Endodermal cell (in vitro differentiated cells): ENCODE measurements at regions not wholly inside any gene's neighbourhood (a gene's known extent, or its start where the extent isn't known, plus 50 kb on each side); places are given as distances from the start of the nearest gene placed in this dataset.
"Not testable (repeated sequence)": the region's sequence is repeated elsewhere in the genome, so short reads cannot be mapped to it uniquely, and the experiment has no call there.

Source experiments
- DNase-seq: peaks from one replicate; pipeline ENCODE4 v3.0.0-alpha.2; 2017
- H3K27ac ChIP-seq: 2 replicates; pipeline ENCODE4 v1.5.1; 2013; ENCODE audit warnings: mild to moderate bottlenecking, low read depth, low read length, moderate library complexity
- H3K27me3 ChIP-seq: 2 replicates; pipeline ENCODE4 v1.6.1; 2013; ENCODE audit warnings: mild to moderate bottlenecking, low read length, moderate library complexity; ENCODE audit not compliant: insufficient read depth, control insufficient read depth, poor library complexity, severe bottlenecking
- H3K36me3 ChIP-seq: 2 replicates; pipeline ENCODE4 v1.7.0; 2013; ENCODE audit warnings: mild to moderate bottlenecking, low read length, moderate library complexity; ENCODE audit not compliant: control insufficient read depth, insufficient read depth
- H3K4me1 ChIP-seq: one replicate; pipeline ENCODE4 v1.7.0; 2013; ENCODE audit warnings: low read length; ENCODE audit not compliant: control insufficient read depth, insufficient read depth
- H3K4me3 ChIP-seq: 2 replicates; pipeline ENCODE4 v1.5.1; 2013; ENCODE audit warnings: mild to moderate bottlenecking, low read length, moderate library complexity
- H3K9ac ChIP-seq: 2 replicates; pipeline ENCODE4 v1.6.1; 2013; ENCODE audit warnings: mild to moderate bottlenecking, low read length, moderate library complexity; ENCODE audit not compliant: poor library complexity, severe bottlenecking; ENCODE audit errors: extremely low read depth
- H3K9me3 ChIP-seq: 2 replicates; pipeline ENCODE4 v1.6.1; 2013; ENCODE audit warnings: mild to moderate bottlenecking, low read length, moderate library complexity; ENCODE audit not compliant: control insufficient read depth
- H3K27ac Mint-ChIP-seq: 2 replicates; pipeline ENCODE4 v1.8.0; 2020; ENCODE audit warnings: mixed read lengths
- H3K27me3 Mint-ChIP-seq: 2 replicates; pipeline ENCODE4 v1.8.0; 2021; ENCODE audit warnings: mild to moderate bottlenecking, mixed read lengths; ENCODE audit not compliant: insufficient read depth
- H3K36me3 Mint-ChIP-seq: 2 replicates; pipeline ENCODE4 v1.8.0; 2020; ENCODE audit warnings: low read depth, mixed read lengths
- H3K4me1 Mint-ChIP-seq: 2 replicates; pipeline ENCODE4 v1.8.0; 2020; ENCODE audit warnings: mixed read lengths
- H3K4me3 Mint-ChIP-seq: 2 replicates; pipeline ENCODE4 v1.8.0; 2020; ENCODE audit warnings: mild to moderate bottlenecking, moderate library complexity, mixed read lengths
- H3K9me3 Mint-ChIP-seq: 2 replicates; pipeline ENCODE4 v1.8.0; 2020; ENCODE audit warnings: mild to moderate bottlenecking, mixed read lengths
- CTCF ChIP-seq: fragments of 200-600 bp; sonication (generic); conservative IDR thresholded peaks from 2 replicates; pipeline ENCODE4 v1.5.0; 2021; ENCODE audit warnings: antibody characterized with exemption, mild to moderate bottlenecking
- WGBS, 2 experiments: methylation state at CpG; one replicate each; pipeline versions ENCODE4 v1.1.5 to v1.1.7; 2013; ENCODE audit warnings: missing lambda C conversion rate in 2 of 2, mixed read lengths in 1 of 2; ENCODE audit not compliant: insufficient coverage in 1 of 2, insufficient read length in 1 of 2; 5-methylcytosine and 5-hydroxymethylcytosine counted together

GRCh38 chr10:83518779-83519178, 620.5 kb upstream of the GHITM start:
- Histone ChIP-seq H3K9me3 (no peaks in the 10 kb centered on the region), H3K4me3 (no peak overlapping the region), H3K27me3 (no peaks in the 10 kb centered on the region), H3K27ac (no peak overlapping the region), H3K4me1 (no peaks in the 10 kb centered on the region), H3K36me3 (no peaks in the 10 kb centered on the region), H3K9ac (no peak overlapping the region)
- WGBS, 2 experiments = 90 to 100% methylated on average over 3 to 4 of the region's 4 CpGs
- peaks cover 15% of the 10 kb centered on the region for H3K4me1 Mint-ChIP-seq
- H3K27me3 Mint-ChIP-seq = no peaks in the 10 kb centered on the region
- no peaks in the 10 kb centered on the region for H3K36me3 Mint-ChIP-seq
- DNase-seq = no peak
- H3K4me3 Mint-ChIP-seq = no peak overlapping the region
- peaks cover 11% of the 10 kb centered on the region for H3K9me3 Mint-ChIP-seq
- H3K27ac Mint-ChIP-seq = no peak overlapping the region
- no peak for TF ChIP-seq CTCF

- not testable (repeated sequence) for H3K4me1 ChIP-seq, H3K4me3 Mint-ChIP-seq
Measured at GRCh38 chr10:83520386-83520785, 618.9 kb upstream of the GHITM start.

GRCh38 chr10:83522456-83522855, 616.9 kb upstream of the GHITM start:
- peaks cover 11% of the 10 kb centered on the region for H3K9me3 Mint-ChIP-seq
- H3K36me3 Mint-ChIP-seq = no peaks in the 10 kb centered on the region
- H3K27ac Mint-ChIP-seq = no peak overlapping the region
- Histone ChIP-seq H3K9me3 (peaks cover 2% of the 10 kb centered on the region), H3K27me3 (no peaks in the 10 kb centered on the region), H3K4me3 (no peak overlapping the region), H3K4me1 (no peaks in the 10 kb centered on the region), H3K36me3 (no peaks in the 10 kb centered on the region), H3K9ac (no peak overlapping the region), H3K27ac (peak overlapping the region; percentile 76)
- no peak for DNase-seq
- H3K4me1 Mint-ChIP-seq = peaks cover 22% of the 10 kb centered on the region
- no peaks in the 10 kb centered on the region for H3K27me3 Mint-ChIP-seq
- no peak overlapping the region for H3K4me3 Mint-ChIP-seq
- TF ChIP-seq CTCF = no peak

More at GRCh38 chr10:83520386-83520785, 618.9 kb upstream of the GHITM start:
- H3K27ac Mint-ChIP-seq, DNase-seq, H3K27ac ChIP-seq, H3K27me3 Mint-ChIP-seq, H3K27me3 ChIP-seq, H3K9ac ChIP-seq, H3K36me3 ChIP-seq, H3K4me3 ChIP-seq, H3K9me3 ChIP-seq, H3K36me3 Mint-ChIP-seq: not testable (repeated sequence)
- peaks cover 11% of the 10 kb centered on the region for H3K9me3 Mint-ChIP-seq
- WGBS, 2 experiments = 94 to 100% methylated on average over 3 to 11 of the region's 11 CpGs
- H3K4me1 Mint-ChIP-seq = peaks cover 22% of the 10 kb centered on the region

GRCh38 chr10:83522881-83523386, 616.4 kb upstream of the GHITM start:
- Histone ChIP-seq H3K36me3 (no peaks in the 10 kb centered on the region), H3K27ac (peak overlapping the region; percentile 76), H3K9me3 (peaks cover 6% of the 10 kb centered on the region), H3K9ac (no peak overlapping the region), H3K27me3 (no peaks in the 10 kb centered on the region), H3K4me3 (no peak overlapping the region), H3K4me1 (no peaks in the 10 kb centered on the region)
- peaks cover 22% of the 10 kb centered on the region for H3K4me1 Mint-ChIP-seq
- no peak for TF ChIP-seq CTCF
- WGBS, 2 experiments = 62 to 86% methylated on average over 2 to 3 of the region's 3 CpGs
- no peak overlapping the region for H3K27ac Mint-ChIP-seq
- DNase-seq = no peak
- H3K9me3 Mint-ChIP-seq = peaks cover 12% of the 10 kb centered on the region
- H3K4me3 Mint-ChIP-seq = no peak overlapping the region
- no peaks in the 10 kb centered on the region for H3K36me3 Mint-ChIP-seq
- H3K27me3 Mint-ChIP-seq = no peaks in the 10 kb centered on the region
